GM12874 (cell line): ENCODE measurements at regions not wholly inside any gene's neighbourhood (a gene's known extent, or its start where the extent isn't known, plus 50 kb on each side); places are given as distances from the start of the nearest gene placed in this dataset.

Experiments
- CTCF ChIP-seq: IDR thresholded peaks from 2 replicates; pipeline ENCODE4 v1.5.1; 2011; ENCODE audit warnings: low read depth, mild to moderate bottlenecking, control low read depth, low read length, moderate library complexity; ENCODE audit not compliant: insufficient read depth

DNA sequence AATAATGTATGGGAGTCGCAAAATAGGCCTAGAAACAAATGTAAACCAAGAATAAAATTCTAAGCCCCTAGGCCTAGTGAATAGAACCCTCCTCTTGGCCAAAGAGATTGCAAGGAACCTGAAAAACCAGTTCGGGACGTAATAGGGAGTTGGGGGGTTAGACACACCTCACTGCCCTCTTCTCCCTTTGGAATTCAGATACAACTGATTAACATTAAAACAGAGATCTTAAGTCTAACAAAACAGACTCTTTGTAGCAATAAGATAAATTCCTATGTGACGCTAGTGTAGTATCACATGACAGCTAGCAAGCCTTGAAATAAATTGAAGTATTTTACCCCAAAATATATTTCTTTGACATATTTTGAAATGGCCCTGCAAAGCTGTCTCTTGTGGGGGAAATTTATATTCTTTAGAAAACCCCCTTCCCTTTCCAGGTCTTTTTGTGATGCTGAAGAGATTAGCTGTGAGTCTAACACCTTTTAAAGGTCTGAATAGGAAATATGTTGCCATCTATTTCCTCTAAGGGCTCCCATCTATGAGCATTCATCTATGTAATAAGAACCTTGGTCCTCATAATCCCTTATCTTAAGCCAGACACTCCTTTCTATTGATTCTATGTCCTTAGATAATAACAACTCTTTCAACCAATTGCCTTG lies 623.4 kb upstream of the NRG3 start:
- no peak for TF ChIP-seq CTCF

DNA sequence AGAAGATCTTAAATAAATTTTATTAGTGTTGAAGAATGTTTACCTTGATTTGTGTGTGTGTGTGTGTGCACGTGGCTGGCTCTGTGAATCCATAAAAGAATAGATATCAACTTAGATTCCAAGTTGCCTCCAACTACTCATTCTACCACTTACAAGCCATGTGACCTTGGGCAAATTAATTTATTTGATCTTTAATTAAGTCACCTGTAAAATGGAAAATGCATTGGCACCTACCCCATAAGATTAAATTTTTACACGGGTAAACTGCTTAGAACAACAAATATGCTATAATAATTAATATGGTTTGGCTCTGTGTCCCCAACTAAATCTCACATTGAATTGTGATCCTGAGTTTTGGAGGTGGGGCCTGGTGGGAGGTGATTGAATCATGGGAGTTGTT lies 604.9 kb upstream of the NRG3 start:
- no peak for TF ChIP-seq CTCF

GRCh38 chr10:81280497-81281479 lies 594.2 kb upstream of the NRG3 start:
- TF ChIP-seq CTCF, result no peak

DNA sequence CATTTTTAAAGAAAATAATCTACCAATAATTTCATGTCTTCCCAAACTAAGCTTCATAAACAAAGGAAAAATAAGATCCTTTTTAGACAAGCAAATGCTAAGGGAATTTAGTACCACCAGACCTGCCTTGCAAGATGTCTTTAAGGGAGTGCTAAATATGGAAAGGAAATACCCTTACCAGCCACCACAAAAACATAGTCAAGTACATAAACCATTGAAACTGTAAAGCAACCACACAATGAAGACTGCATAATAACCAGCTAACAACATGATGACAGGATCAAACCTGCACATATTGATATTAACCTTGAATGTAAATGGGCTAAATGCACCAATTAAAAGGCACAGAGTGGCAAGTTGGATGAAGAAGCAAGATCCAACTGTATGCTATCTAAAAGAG lies 586.5 kb upstream of the NRG3 start:
- no peak for TF ChIP-seq CTCF

GRCh38 chr10:81297292-81297691 lies 577.7 kb upstream of the NRG3 start:
- no peak for TF ChIP-seq CTCF

DNA sequence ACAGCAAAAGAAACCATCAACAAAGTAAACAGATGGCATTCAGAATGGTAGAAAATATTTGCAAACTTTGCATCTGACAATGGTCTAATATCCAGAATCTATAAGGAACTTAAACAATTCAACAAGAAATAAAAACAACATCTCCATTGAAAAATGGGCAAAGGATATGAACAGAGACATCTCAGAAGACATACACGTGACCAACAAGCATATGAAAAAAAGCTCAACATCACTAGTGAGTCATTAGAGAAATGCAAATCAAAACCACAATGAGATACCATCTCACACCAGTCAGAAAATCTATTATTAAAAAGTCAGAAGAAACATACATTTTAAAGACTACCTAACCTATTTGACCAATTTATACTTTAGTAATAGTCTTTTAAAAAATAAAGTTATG lies 571.3 kb upstream of the NRG3 start:
- TF ChIP-seq CTCF, result no peak

- TF ChIP-seq CTCF, result no peak
Observed at GRCh38 chr10:81306971-81307782, 567.8 kb upstream of the NRG3 start.
